ENCODE measurements at regions not wholly inside any gene's neighbourhood (a gene's known extent, or its start where the extent isn't known, plus 50 kb on each side); places are given as distances from the start of the nearest gene placed in this dataset.

DNA sequence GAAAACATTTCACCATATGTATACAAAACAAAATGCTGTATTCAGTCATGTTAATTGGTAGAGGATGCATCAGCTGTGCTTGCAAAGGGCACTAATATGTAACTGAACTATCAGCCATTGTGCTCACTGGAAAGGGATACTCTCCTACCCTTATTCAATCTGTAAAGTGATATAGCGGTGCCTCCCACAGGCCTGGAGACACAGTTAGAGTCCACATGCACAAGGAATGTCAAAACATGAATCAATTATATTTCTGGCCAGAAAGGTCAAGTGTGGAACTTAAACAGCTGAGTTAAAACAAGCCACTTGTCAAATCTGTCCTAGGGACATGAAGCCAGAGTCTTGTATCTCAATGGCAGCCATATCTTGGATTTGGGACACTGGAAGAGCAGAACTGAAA lies 71.2 kb upstream of the IZUMO3 start:
- no peak overlapping the region for H3K4me3 ChIP-seq (ENCODE audit: low read depth, low read length)
- H3K79me2 ChIP-seq (ENCODE audit: control insufficient read depth, insufficient read depth, low read length, unreplicated experiment): no peaks in the 10 kb centered on the region
- H3K27me3 ChIP-seq (ENCODE audit: insufficient read depth, low read length): no peaks in the 10 kb centered on the region
- H3K4me1 ChIP-seq (ENCODE audit: control insufficient read depth, insufficient read depth, low read length, unreplicated experiment): no peaks in the 10 kb centered on the region
- no peak overlapping the region for H3K27ac ChIP-seq (ENCODE audit: low read depth, low read length)
- H3K36me3 ChIP-seq (ENCODE audit: insufficient read depth, low read length): no peaks in the 10 kb centered on the region
- H2AFZ ChIP-seq (ENCODE audit: low read length, unreplicated experiment): no peak overlapping the region

- Histone ChIP-seq H3K4me3 (ENCODE audit: low read depth, low read length) (no peak overlapping the region), H2AFZ (ENCODE audit: low read length, unreplicated experiment) (no peak overlapping the region), H3K27ac (ENCODE audit: low read depth, low read length) (no peak overlapping the region), H3K4me1 (ENCODE audit: control insufficient read depth, insufficient read depth, low read length, unreplicated experiment) (no peaks in the 10 kb centered on the region), H3K27me3 (ENCODE audit: insufficient read depth, low read length) (no peaks in the 10 kb centered on the region), H3K36me3 (ENCODE audit: insufficient read depth, low read length) (no peaks in the 10 kb centered on the region), H3K79me2 (ENCODE audit: control insufficient read depth, insufficient read depth, low read length, unreplicated experiment) (no peaks in the 10 kb centered on the region)
These were observed 68.4 kb upstream of the IZUMO3 start for GRCh38 chr9:24614070-24614469.

DNA sequence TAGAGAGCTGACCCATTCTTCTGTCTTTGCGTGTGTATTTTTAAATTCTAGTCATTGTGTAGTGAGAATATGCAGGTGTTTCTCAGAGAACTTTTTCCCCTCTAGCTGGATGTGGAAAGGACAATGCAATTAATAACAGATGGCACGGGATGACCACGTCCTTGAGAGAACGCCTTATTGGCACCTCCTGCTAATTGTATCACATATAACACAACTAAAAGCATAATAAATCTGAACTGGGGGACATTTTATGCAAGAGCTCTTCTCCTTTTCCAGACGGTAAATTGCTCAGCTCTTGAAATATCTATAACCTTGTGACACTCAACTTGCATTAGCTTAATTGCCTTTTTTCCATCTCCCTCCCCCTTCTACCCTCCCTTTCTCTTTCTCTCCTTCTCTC lies 62.9 kb upstream of the IZUMO3 start:
- Histone ChIP-seq H2AFZ (ENCODE audit: low read length, unreplicated experiment) (no peak overlapping the region), H3K36me3 (ENCODE audit: insufficient read depth, low read length) (no peaks in the 10 kb centered on the region)

GRCh38 chr9:24602693-24603352 lies 57.1 kb upstream of the IZUMO3 start:
- Histone ChIP-seq H2AFZ (ENCODE audit: low read length, unreplicated experiment) (no peak overlapping the region), H3K4me3 (ENCODE audit: low read depth, low read length) (no peak overlapping the region), H3K4me1 (ENCODE audit: control insufficient read depth, insufficient read depth, low read length, unreplicated experiment) (no peaks in the 10 kb centered on the region), H3K79me2 (ENCODE audit: control insufficient read depth, insufficient read depth, low read length, unreplicated experiment) (no peaks in the 10 kb centered on the region), H3K27ac (ENCODE audit: low read depth, low read length) (no peak overlapping the region), H3K27me3 (ENCODE audit: insufficient read depth, low read length) (no peaks in the 10 kb centered on the region), H3K36me3 (ENCODE audit: insufficient read depth, low read length) (no peaks in the 10 kb centered on the region)

More for the DNA sequence above, 62.9 kb upstream of the IZUMO3 start:
- no peak overlapping the region for H3K27ac ChIP-seq (ENCODE audit: low read depth, low read length)
- H3K4me3 ChIP-seq (ENCODE audit: low read depth, low read length): no peak overlapping the region
- no peaks in the 10 kb centered on the region for H3K4me1 ChIP-seq (ENCODE audit: control insufficient read depth, insufficient read depth, low read length, unreplicated experiment)
- H3K27me3 ChIP-seq (ENCODE audit: insufficient read depth, low read length): no peaks in the 10 kb centered on the region
- no peaks in the 10 kb centered on the region for H3K79me2 ChIP-seq (ENCODE audit: control insufficient read depth, insufficient read depth, low read length, unreplicated experiment)
